ENCODE measurements at regions not wholly inside any gene's neighbourhood (a gene's known extent, or its start where the extent isn't known, plus 50 kb on each side); places are given as distances from the start of the nearest gene placed in this dataset.

DNA sequence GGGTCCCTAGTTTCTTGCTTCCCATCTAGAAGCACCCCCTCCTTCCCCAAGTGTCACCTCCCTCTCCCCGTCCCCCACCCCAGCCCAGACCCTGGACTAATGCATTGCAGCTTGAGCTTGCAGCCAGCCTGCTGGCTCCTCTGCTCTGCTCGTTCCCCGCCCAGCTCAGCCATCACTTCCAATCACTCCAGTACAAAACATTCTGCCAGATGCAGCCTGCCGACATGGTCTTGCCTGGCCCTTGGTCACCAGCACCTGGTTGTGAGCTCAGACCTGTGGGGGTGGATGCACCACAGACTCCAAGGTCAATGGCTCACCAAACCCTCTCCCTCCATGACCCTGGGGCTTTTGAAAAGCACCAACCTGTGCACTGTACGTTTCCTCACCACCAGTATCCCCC is 172.9 kb upstream of the SMIM23 start:
- no peaks in the 10 kb centered on the region for H3K4me1 ChIP-seq (ENCODE audit: control insufficient read depth, insufficient read depth, low read depth, low read length)
- no peak overlapping the region for H2AFZ ChIP-seq (ENCODE audit: low read depth, low read length)
- H3K18ac ChIP-seq (ENCODE audit: low read depth in 1 of 2, low read length in 2 of 2) = no peak overlapping the region
- H2BK120ac ChIP-seq (ENCODE audit: low read depth, low read length) = no peak overlapping the region
- 66% methylated on average over 5 of the region's 5 CpGs for whole genome bisulfite sequencing
- no peak overlapping the region for H2AK5ac ChIP-seq (ENCODE audit: low read length, severe bottlenecking)
- H2BK15ac ChIP-seq (ENCODE audit: low read depth, poor library complexity, severe bottlenecking) = no peak overlapping the region
- H3K27ac ChIP-seq (ENCODE audit: low read length, poor library complexity, severe bottlenecking) = no peak overlapping the region
- DNase-seq = no peak
- H3K14ac ChIP-seq (ENCODE audit: low read length in 2 of 2) = no peak overlapping the region
- no peaks in the 10 kb centered on the region for H3K36me3 ChIP-seq (ENCODE audit: control insufficient read depth in 1 of 2, insufficient read depth in 2 of 2, low read depth in 1 of 2, low read length in 2 of 2)
- no peak overlapping the region for H2BK12ac ChIP-seq (ENCODE audit: low read length in 2 of 2)
- H3K9ac ChIP-seq (ENCODE audit: low read length) = no peak overlapping the region
- H3K4ac ChIP-seq (ENCODE audit: low read depth in 1 of 2, low read length in 2 of 2) = no peak overlapping the region
- no peak overlapping the region for H3K4me2 ChIP-seq (ENCODE audit: low read length, poor library complexity, severe bottlenecking)
- peaks cover 65 to 69% of the 10 kb centered on the region in 2 experiments for H3K27me3 ChIP-seq (ENCODE audit: control insufficient read depth in 1 of 2, insufficient read depth in 1 of 2, low read length in 2 of 2)
- H3K79me1 ChIP-seq (replicated peaks; ENCODE audit: low read length, poor library complexity, severe bottlenecking) = no peaks in the 10 kb centered on the region
- H4K91ac ChIP-seq (ENCODE audit: low read length) = no peak overlapping the region
- no peak overlapping the region for H4K8ac ChIP-seq (ENCODE audit: low read length)
- no peak overlapping the region for H2BK5ac ChIP-seq (ENCODE audit: low read depth, low read length, poor library complexity, severe bottlenecking)
- H3K23ac ChIP-seq (ENCODE audit: low read length in 2 of 2) = no peak overlapping the region
- H3K4me3 ChIP-seq (ENCODE audit: insufficient read depth in 1 of 2, low read depth in 1 of 2, low read length in 2 of 2) = no peak overlapping the region
- H3K9me3 ChIP-seq (ENCODE audit: control insufficient read depth, low read length) = peaks cover 7% of the 10 kb centered on the region

DNA sequence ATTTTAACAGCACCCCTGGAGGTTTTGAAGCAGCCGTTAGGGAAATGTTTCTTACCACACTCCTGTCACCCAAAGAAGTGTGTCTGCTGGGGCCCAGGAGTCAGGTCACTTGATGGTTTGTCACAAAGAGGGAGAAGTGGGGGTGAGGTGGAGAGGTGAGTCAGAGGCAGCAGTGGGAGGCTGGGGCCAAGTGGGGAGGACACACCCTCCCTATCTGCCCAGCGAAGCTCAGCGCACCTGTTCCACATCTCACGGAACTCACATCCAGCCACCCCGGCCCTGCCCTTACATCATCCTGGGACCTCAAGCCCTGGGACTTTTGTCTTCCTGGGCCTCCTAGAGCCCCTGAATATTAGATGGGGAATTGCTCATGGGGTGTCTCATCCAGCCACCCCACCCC is 171.1 kb upstream of the SMIM23 start:
- H4K91ac ChIP-seq (ENCODE audit: low read length) = no peak overlapping the region
- no peak for DNase-seq

DNA sequence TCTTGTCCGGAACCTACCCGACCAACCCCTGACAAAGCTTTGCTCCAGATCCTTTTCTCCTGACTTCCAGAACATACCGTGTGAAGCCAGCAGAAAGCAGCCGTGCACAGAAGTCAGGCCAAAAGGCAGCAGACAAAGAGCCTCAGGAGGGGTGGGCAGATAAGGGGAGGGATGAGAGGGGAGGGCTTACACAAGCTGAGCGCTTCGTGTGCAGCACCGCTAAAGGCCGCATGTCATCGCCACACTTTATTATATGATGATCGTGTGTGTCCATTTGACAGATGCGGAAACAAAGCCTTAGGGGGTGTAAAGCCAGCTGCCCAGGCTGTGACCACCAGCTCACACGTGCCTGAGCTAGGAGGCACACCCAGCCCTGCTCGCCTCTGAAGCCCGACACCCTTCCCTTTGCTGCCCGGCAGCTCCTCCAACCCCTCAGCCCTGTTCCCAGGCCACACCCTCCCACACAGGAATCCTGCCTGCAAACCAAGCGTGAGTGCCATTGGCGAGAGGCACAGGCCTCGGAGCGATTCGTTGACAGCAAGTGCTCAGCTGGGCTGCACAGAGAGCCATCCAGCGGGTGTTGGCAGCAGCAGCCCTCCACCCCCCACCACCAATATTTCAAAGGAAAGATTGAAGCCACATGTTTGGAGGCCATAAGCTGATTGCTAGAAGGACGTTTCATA is 170.5 kb upstream of the SMIM23 start:
- H3K23ac ChIP-seq (ENCODE audit: low read length in 2 of 2) = no peak overlapping the region
- H3K36me3 ChIP-seq (ENCODE audit: control insufficient read depth in 1 of 2, insufficient read depth in 2 of 2, low read depth in 1 of 2, low read length in 2 of 2) = no peaks in the 10 kb centered on the region
- no peaks in the 10 kb centered on the region for H3K4me1 ChIP-seq (ENCODE audit: control insufficient read depth, insufficient read depth, low read depth, low read length)
- no peak for DNase-seq
- H3K4ac ChIP-seq (ENCODE audit: low read depth in 1 of 2, low read length in 2 of 2) = no peak overlapping the region
- H2BK5ac ChIP-seq (ENCODE audit: low read depth, low read length, poor library complexity, severe bottlenecking) = no peak overlapping the region
- H2BK12ac ChIP-seq (ENCODE audit: low read length in 2 of 2) = no peak overlapping the region
- no peak overlapping the region for H4K91ac ChIP-seq (ENCODE audit: low read length)
- no peak overlapping the region for H2BK120ac ChIP-seq (ENCODE audit: low read depth, low read length)
- H2BK15ac ChIP-seq (ENCODE audit: low read depth, poor library complexity, severe bottlenecking) = no peak overlapping the region
- no peak overlapping the region for H3K4me2 ChIP-seq (ENCODE audit: low read length, poor library complexity, severe bottlenecking)
- no peak overlapping the region for H2AK5ac ChIP-seq (ENCODE audit: low read length, severe bottlenecking)
- H3K9ac ChIP-seq (ENCODE audit: low read length) = no peak overlapping the region
- 81% methylated on average over 22 of the region's 22 CpGs for WGBS
- H3K79me1 ChIP-seq (replicated peaks; ENCODE audit: low read length, poor library complexity, severe bottlenecking) = no peaks in the 10 kb centered on the region
- H3K14ac ChIP-seq (ENCODE audit: low read length in 2 of 2) = no peak overlapping the region
- H3K27me3 ChIP-seq (ENCODE audit: control insufficient read depth in 1 of 2, insufficient read depth in 1 of 2, low read length in 2 of 2) = peaks cover 64 to 76% of the 10 kb centered on the region in 2 experiments
- H2AFZ ChIP-seq (ENCODE audit: low read depth, low read length) = no peak overlapping the region
- no peak overlapping the region for H3K27ac ChIP-seq (ENCODE audit: low read length, poor library complexity, severe bottlenecking)
- no peak overlapping the region for H4K8ac ChIP-seq (ENCODE audit: low read length)
- no peak overlapping the region for H3K18ac ChIP-seq (ENCODE audit: low read depth in 1 of 2, low read length in 2 of 2)
- peaks cover 7% of the 10 kb centered on the region for H3K9me3 ChIP-seq (ENCODE audit: control insufficient read depth, low read length)
- peak overlapping the region in 1 of 2 experiments; percentile 12 for H3K4me3 ChIP-seq (ENCODE audit: insufficient read depth in 1 of 2, low read depth in 1 of 2, low read length in 2 of 2)

More for the DNA sequence above, 171.1 kb upstream of the SMIM23 start:
- Histone ChIP-seq H3K18ac (ENCODE audit: low read depth in 1 of 2, low read length in 2 of 2) (no peak overlapping the region), H3K27me3 (ENCODE audit: control insufficient read depth in 1 of 2, insufficient read depth in 1 of 2, low read length in 2 of 2) (peaks cover 64 to 70% of the 10 kb centered on the region in 2 experiments), H3K27ac (ENCODE audit: low read length, poor library complexity, severe bottlenecking) (no peak overlapping the region), H3K9me3 (ENCODE audit: control insufficient read depth, low read length) (peaks cover 7% of the 10 kb centered on the region), H3K23ac (ENCODE audit: low read length in 2 of 2) (no peak overlapping the region), H2BK5ac (ENCODE audit: low read depth, low read length, poor library complexity, severe bottlenecking) (no peak overlapping the region), H3K79me1 (replicated peaks; ENCODE audit: low read length, poor library complexity, severe bottlenecking) (no peaks in the 10 kb centered on the region), H3K4me1 (ENCODE audit: control insufficient read depth, insufficient read depth, low read depth, low read length) (no peaks in the 10 kb centered on the region), H3K14ac (ENCODE audit: low read length in 2 of 2) (no peak overlapping the region), H2BK15ac (ENCODE audit: low read depth, poor library complexity, severe bottlenecking) (no peak overlapping the region), H2BK120ac (ENCODE audit: low read depth, low read length) (no peak overlapping the region), H3K4me2 (ENCODE audit: low read length, poor library complexity, severe bottlenecking) (no peak overlapping the region), H2BK12ac (ENCODE audit: low read length in 2 of 2) (no peak overlapping the region), H3K36me3 (ENCODE audit: control insufficient read depth in 1 of 2, insufficient read depth in 2 of 2, low read depth in 1 of 2, low read length in 2 of 2) (no peaks in the 10 kb centered on the region), H3K4ac (ENCODE audit: low read depth in 1 of 2, low read length in 2 of 2) (no peak overlapping the region), H3K4me3 (ENCODE audit: insufficient read depth in 1 of 2, low read depth in 1 of 2, low read length in 2 of 2) (no peak overlapping the region), H2AFZ (ENCODE audit: low read depth, low read length) (no peak overlapping the region), H2AK5ac (ENCODE audit: low read length, severe bottlenecking) (no peak overlapping the region), H4K8ac (ENCODE audit: low read length) (no peak overlapping the region), H3K9ac (ENCODE audit: low read length) (no peak overlapping the region)
- WGBS = 94% methylated on average over 3 of the region's 5 CpGs

DNA sequence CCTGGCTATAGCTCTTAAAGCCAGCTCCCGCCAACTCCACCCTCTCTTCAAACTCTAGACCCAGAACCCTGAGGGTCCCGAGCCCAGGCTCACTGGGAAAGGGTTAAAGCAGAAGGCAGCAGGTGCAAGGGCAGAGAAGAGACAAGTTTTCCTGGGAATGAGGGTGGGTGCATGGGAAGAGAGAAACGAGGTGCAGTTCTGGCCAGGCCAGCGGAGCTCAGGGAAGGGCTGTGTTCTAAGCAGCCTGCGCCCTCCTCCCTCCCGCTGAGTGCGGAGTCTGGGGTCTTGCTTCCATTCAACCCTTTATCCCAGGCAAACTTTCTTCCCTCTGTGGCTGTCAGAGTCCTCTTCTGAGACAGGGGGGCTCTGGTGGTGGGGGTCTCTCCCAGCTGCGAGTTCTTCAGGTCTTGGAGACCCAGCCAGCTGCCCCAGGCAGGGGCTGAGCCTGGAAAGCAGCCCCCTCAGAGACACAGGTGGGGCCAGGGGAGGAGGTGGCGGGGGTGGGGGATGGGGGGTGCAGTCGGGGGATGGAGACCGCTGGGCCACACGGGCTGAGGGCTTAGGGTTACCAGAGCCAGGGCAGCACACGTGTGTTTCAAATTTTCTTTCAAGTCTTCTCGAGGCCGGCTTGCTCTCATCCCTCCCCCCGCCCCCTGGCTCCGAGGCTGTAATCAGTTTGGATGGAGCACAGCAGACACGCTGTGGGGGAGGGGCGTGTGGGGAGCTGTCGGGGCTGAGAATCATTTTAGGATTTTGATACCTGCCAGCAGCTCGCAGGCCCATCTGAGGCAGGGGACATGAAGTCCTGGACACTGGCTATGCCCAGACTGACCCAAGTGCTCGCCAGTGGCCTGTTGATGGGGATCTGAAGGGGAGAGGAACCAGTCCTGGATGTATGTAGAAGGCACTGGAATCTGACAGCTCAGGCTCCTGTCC is 169.6 kb upstream of the SMIM23 start:
- no peak overlapping the region for H2AFZ ChIP-seq (ENCODE audit: low read depth, low read length)
- H3K23ac ChIP-seq (ENCODE audit: low read length in 2 of 2) = no peak overlapping the region
- no peaks in the 10 kb centered on the region for H3K36me3 ChIP-seq (ENCODE audit: control insufficient read depth in 1 of 2, insufficient read depth in 2 of 2, low read depth in 1 of 2, low read length in 2 of 2)
- 45% methylated on average over 18 of the region's 22 CpGs for WGBS
- no peaks in the 10 kb centered on the region for H3K79me1 ChIP-seq (replicated peaks; ENCODE audit: low read length, poor library complexity, severe bottlenecking)
- H4K8ac ChIP-seq (ENCODE audit: low read length) = no peak overlapping the region
- H3K4me3 ChIP-seq (ENCODE audit: insufficient read depth in 1 of 2, low read depth in 1 of 2, low read length in 2 of 2) = no peak overlapping the region
- H2BK120ac ChIP-seq (ENCODE audit: low read depth, low read length) = no peak overlapping the region
- no peak overlapping the region for H3K9ac ChIP-seq (ENCODE audit: low read length)
- no peak overlapping the region for H3K4me2 ChIP-seq (ENCODE audit: low read length, poor library complexity, severe bottlenecking)
- H3K27me3 ChIP-seq (ENCODE audit: control insufficient read depth in 1 of 2, insufficient read depth in 1 of 2, low read length in 2 of 2) = peaks cover 60 to 79% of the 10 kb centered on the region in 2 experiments
- H3K14ac ChIP-seq (ENCODE audit: low read length in 2 of 2) = no peak overlapping the region
- DNase-seq = no peak
- no peak overlapping the region for H2BK12ac ChIP-seq (ENCODE audit: low read length in 2 of 2)
- no peak overlapping the region for H3K27ac ChIP-seq (ENCODE audit: low read length, poor library complexity, severe bottlenecking)
- no peak overlapping the region for H3K4ac ChIP-seq (ENCODE audit: low read depth in 1 of 2, low read length in 2 of 2)
- H3K4me1 ChIP-seq (ENCODE audit: control insufficient read depth, insufficient read depth, low read depth, low read length) = no peaks in the 10 kb centered on the region
- no peak overlapping the region for H2BK5ac ChIP-seq (ENCODE audit: low read depth, low read length, poor library complexity, severe bottlenecking)
- no peak overlapping the region for H2AK5ac ChIP-seq (ENCODE audit: low read length, severe bottlenecking)
- H3K9me3 ChIP-seq (ENCODE audit: control insufficient read depth, low read length) = peaks cover 7% of the 10 kb centered on the region
- H3K18ac ChIP-seq (ENCODE audit: low read depth in 1 of 2, low read length in 2 of 2) = no peak overlapping the region
- H4K91ac ChIP-seq (ENCODE audit: low read length) = no peak overlapping the region
- no peak overlapping the region for H2BK15ac ChIP-seq (ENCODE audit: low read depth, poor library complexity, severe bottlenecking)
